GM21737 (cell line): ENCODE measurements at regions not wholly inside any gene's neighbourhood (a gene's known extent, or its start where the extent isn't known, plus 50 kb on each side); places are given as distances from the start of the nearest gene placed in this dataset.

Experiments
- ATAC-seq: cut with Tn5 transposase; IDR thresholded peaks from one replicate; pipeline ENCODE4 v1.9.1; 2021; ENCODE audit warnings: mild to moderate bottlenecking, moderate library complexity; ENCODE audit not compliant: unreplicated experiment

- ATAC-seq = no peak
Observed at GRCh38 chr7:156458011-156458410, 182.6 kb upstream of the RNF32 start.

- ATAC-seq = no peak
Observed at GRCh38 chr7:156456503-156457115, 184.0 kb upstream of the RNF32 start.

GRCh38 chr7:156456032-156456431, 184.5 kb upstream of the RNF32 start:
- no peak for ATAC-seq

GRCh38 chr7:156450473-156450872, 190.1 kb upstream of the RNF32 start:
- ATAC-seq = no peak

- ATAC-seq = no peak
Observed at GRCh38 chr7:156448918-156449317, 191.7 kb upstream of the RNF32 start.

- no peak for ATAC-seq
Observed at GRCh38 chr7:156446990-156447389, 193.6 kb upstream of the RNF32 start.

GRCh38 chr7:156445997-156446761, 194.4 kb upstream of the RNF32 start:
- ATAC-seq = no peak

- ATAC-seq = no peak
Observed at GRCh38 chr7:156442516-156442915, 198.1 kb upstream of the RNF32 start.

- no peak for ATAC-seq
Observed at GRCh38 chr7:156440456-156440855, 200.1 kb upstream of the RNF32 start.

- no peak for ATAC-seq
Observed at GRCh38 chr7:156438011-156438410, 202.6 kb upstream of the RNF32 start.

GRCh38 chr7:156437021-156437614, 203.5 kb upstream of the RNF32 start:
- ATAC-seq = no peak

GRCh38 chr7:156435486-156436231, 204.9 kb upstream of the RNF32 start:
- no peak for ATAC-seq

GRCh38 chr7:156434706-156435105, 205.9 kb upstream of the RNF32 start:
- ATAC-seq = no peak

GRCh38 chr7:156432018-156432417, 208.6 kb upstream of the RNF32 start:
- ATAC-seq = no peak

GRCh38 chr7:156430109-156430508, 210.5 kb upstream of the RNF32 start:
- ATAC-seq = no peak

GRCh38 chr7:156429514-156429913, 211.1 kb upstream of the RNF32 start:
- ATAC-seq = no peak

GRCh38 chr7:156423876-156424275, 216.7 kb upstream of the RNF32 start:
- ATAC-seq = no peak

- ATAC-seq = no peak
Observed at GRCh38 chr7:156420496-156420895, 220.1 kb upstream of the RNF32 start.

GRCh38 chr7:156419782-156420181, 220.8 kb upstream of the RNF32 start:
- ATAC-seq = no peak

GRCh38 chr7:156402255-156402654, 238.3 kb upstream of the RNF32 start:
- no peak for ATAC-seq

GRCh38 chr7:156401617-156402016, 239.0 kb upstream of the RNF32 start:
- no peak for ATAC-seq

GRCh38 chr7:156400046-156400445, 240.5 kb upstream of the RNF32 start:
- no peak for ATAC-seq
